Bronchial epithelial cell (primary cell): ENCODE measurements at regions not wholly inside any gene's neighbourhood (a gene's known extent, or its start where the extent isn't known, plus 50 kb on each side); places are given as distances from the start of the nearest gene placed in this dataset.

Experiments
- DNase-seq: peaks from one replicate; pipeline ENCODE4 v3.0.0-alpha.2; 2010; ENCODE audit warnings: low read depth
- FAIRE-seq: peaks from 2 replicates; lab custom pipeline; 2011; peaks lifted over from hg19 to GRCh38; lab: Jason Lieb, UNC
- H3K27me3 ChIP-seq: 2 replicates; pipeline ENCODE4 v1.5.1; 2011; ENCODE audit warnings: low read length; ENCODE audit not compliant: control insufficient read depth, insufficient read depth
- H3K36me3 ChIP-seq: 2 replicates; pipeline ENCODE4 v1.5.1; 2011; ENCODE audit warnings: low read length; ENCODE audit not compliant: control insufficient read depth, insufficient read depth
- H3K4me3 ChIP-seq: 2 replicates; pipeline ENCODE4 v1.5.1; 2011; ENCODE audit warnings: mild to moderate bottlenecking, low read depth, low read length, control low read depth
- TF ChIP-seq, protein P1 (sequence below): IDR thresholded peaks from 2 replicates; pipeline ENCODE4 v1.5.1; 2011; ENCODE audit warnings: mild to moderate bottlenecking, moderate library complexity, low read length, control low read depth, inconsistent platforms; ENCODE audit not compliant: insufficient read depth, severe bottlenecking

GRCh38 chr21:40985370-40985769 is 138.4 kb upstream of the DSCAM start:
- FAIRE-seq, result no peak
- Histone ChIP-seq H3K4me3 (no peak overlapping the region), H3K36me3 (no peaks in the 10 kb centered on the region), H3K27me3 (no peaks in the 10 kb centered on the region)
- TF ChIP-seq, protein P1, sequence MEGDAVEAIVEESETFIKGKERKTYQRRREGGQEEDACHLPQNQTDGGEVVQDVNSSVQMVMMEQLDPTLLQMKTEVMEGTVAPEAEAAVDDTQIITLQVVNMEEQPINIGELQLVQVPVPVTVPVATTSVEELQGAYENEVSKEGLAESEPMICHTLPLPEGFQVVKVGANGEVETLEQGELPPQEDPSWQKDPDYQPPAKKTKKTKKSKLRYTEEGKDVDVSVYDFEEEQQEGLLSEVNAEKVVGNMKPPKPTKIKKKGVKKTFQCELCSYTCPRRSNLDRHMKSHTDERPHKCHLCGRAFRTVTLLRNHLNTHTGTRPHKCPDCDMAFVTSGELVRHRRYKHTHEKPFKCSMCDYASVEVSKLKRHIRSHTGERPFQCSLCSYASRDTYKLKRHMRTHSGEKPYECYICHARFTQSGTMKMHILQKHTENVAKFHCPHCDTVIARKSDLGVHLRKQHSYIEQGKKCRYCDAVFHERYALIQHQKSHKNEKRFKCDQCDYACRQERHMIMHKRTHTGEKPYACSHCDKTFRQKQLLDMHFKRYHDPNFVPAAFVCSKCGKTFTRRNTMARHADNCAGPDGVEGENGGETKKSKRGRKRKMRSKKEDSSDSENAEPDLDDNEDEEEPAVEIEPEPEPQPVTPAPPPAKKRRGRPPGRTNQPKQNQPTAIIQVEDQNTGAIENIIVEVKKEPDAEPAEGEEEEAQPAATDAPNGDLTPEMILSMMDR, result no peak
- DNase-seq, result no peak

- DNase-seq (no peak), FAIRE-seq (no peak)
- no peaks in the 10 kb centered on the region for H3K36me3 ChIP-seq
- H3K4me3 ChIP-seq, result no peak overlapping the region
- TF ChIP-seq, protein P1, result no peak
- H3K27me3 ChIP-seq, result no peaks in the 10 kb centered on the region
Observed at GRCh38 chr21:40990366-40990765, 143.4 kb upstream of the DSCAM start.

GRCh38 chr21:40997831-40998230 is 150.9 kb upstream of the DSCAM start:
- no peak overlapping the region for H3K4me3 ChIP-seq
- no peaks in the 10 kb centered on the region for H3K27me3 ChIP-seq
- FAIRE-seq (no peak), DNase-seq (no peak)
- no peaks in the 10 kb centered on the region for H3K36me3 ChIP-seq
- TF ChIP-seq, protein P1, result no peak

DNA sequence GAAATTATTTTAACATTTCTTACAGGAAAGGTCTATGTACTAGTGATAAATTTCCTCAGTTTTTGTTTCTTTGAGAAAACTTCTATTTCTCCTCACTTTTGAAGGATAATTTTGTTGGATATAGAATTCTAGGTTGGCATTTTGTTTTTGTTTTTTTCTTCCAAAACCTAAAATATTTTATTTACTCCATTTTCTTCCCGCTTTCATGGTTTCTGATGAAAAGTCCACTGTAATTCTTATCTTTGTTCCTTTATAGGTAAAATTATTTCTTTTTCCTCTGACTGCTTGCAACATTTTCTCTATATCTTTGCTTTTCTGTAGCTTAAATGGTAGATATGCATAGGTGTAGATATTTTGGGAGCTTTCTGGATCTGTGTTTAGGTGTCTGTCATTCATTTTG is 153.9 kb upstream of the DSCAM start:
- TF ChIP-seq, protein P1, result no peak
- no peaks in the 10 kb centered on the region for H3K36me3 ChIP-seq
- no peak for FAIRE-seq

GRCh38 chr21:41006636-41007035 is 159.7 kb upstream of the DSCAM start:
- Histone ChIP-seq H3K4me3 (no peak overlapping the region), H3K27me3 (no peaks in the 10 kb centered on the region), H3K36me3 (no peaks in the 10 kb centered on the region)
- TF ChIP-seq, protein P1, result no peak
- FAIRE-seq, result no peak
- no peak for DNase-seq

More for the DNA sequence above, 153.9 kb upstream of the DSCAM start:
- Histone ChIP-seq H3K4me3 (no peak overlapping the region), H3K27me3 (no peaks in the 10 kb centered on the region)
- DNase-seq, result no peak

DNA sequence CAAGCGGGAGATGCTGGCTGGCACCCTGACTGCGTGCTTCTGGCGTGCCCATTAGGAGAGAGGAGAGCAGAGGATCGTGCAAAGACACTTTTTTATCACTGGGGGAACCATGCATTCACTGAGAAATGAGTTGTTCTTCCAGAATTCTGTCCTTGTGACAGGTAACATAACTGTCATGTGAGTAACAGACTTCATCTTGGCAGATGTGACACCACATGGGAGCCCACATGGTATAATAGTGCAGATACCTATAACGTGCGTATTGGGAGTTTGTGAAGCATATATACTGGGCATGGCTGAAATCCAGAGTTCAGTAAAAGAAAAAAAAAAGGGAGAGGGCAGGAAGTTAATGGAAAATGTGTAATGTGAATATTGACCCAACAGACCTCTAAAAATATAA is 159.6 kb upstream of the BACE2 start:
- no peaks in the 10 kb centered on the region for H3K27me3 ChIP-seq
- TF ChIP-seq, protein P1, result no peak
- H3K36me3 ChIP-seq, result no peaks in the 10 kb centered on the region
- H3K4me3 ChIP-seq, result no peak overlapping the region
- DNase-seq (no peak), FAIRE-seq (no peak)
